Ovary (tissue), 7 donors: ENCODE measurements at regions not wholly inside any gene's neighbourhood (a gene's known extent, or its start where the extent isn't known, plus 50 kb on each side); places are given as distances from the start of the nearest gene placed in this dataset.
"Not testable (repeated sequence)": the region's sequence is repeated elsewhere in the genome, so short reads cannot be mapped to it uniquely, and the experiment has no call there.

Source experiments
- DNase-seq, 5 donors: peaks; one replicate each; pipeline ENCODE4 v3.0.0-alpha.2; 2019 to 2020
- H3K27ac ChIP-seq, 2 donors: fragments of 200-600 bp; one replicate each; pipeline versions ENCODE4 v1.5.1 to v1.8.0; 2019 to 2022
- H3K27me3 ChIP-seq: fragments of 200-600 bp; one replicate; pipeline ENCODE4 v1.8.0; 2022
- H3K36me3 ChIP-seq: fragments of 200-600 bp; sonication (generic); one replicate; pipeline ENCODE4 v1.5.1; 2019
- H3K4me1 ChIP-seq: one replicate; pipeline ENCODE4 v1.8.1; 2013; ENCODE audit warnings: mild to moderate bottlenecking, moderate library complexity; ENCODE audit not compliant: insufficient read depth
- H3K4me3 ChIP-seq: fragments of 200-600 bp; sonication (generic); one replicate; pipeline ENCODE4 v1.5.1; 2017
- H3K9me3 ChIP-seq, 2 donors: fragments of 200-600 bp in 1 of 2; sonication (generic) in 1 of 2; one replicate each; pipeline versions ENCODE4 v1.5.1 to v1.8.1; 2013 to 2019; ENCODE audit warnings: mild to moderate bottlenecking in 1 of 2, moderate library complexity in 1 of 2
- EP300 ChIP-seq: sonication (generic); formaldehyde crosslinking; IDR thresholded peaks from one replicate; pipeline ENCODE4 v1.6.1; 2017; ENCODE audit warnings: antibody characterized with exemption
- POLR2A ChIP-seq: fragments of 450-650 bp; IDR thresholded peaks from one replicate; pipeline ENCODE4 v1.6.1; 2017; ENCODE audit warnings: antibody characterized with exemption, mild to moderate bottlenecking, moderate library complexity
- WGBS, 3 donors: extraction: QIAGEN DNeasy Blood & Tissue Kit in 1 of 3; methylation state at CpG; one replicate each; pipeline versions ENCODE4 v1.1.5 to v1.1.7; 2013 to 2017; 5-methylcytosine and 5-hydroxymethylcytosine counted together
- intact Hi-C, 4 donors: fragments of 100-400 bp; cut with DNase I; formaldehyde crosslinking; loops; one replicate each; pipeline versions ENCODE4 v1.11.0 to v1.15.1; 2022 to 2023
- TF ChIP-seq, protein P1 (sequence below), 3 donors: fragments of 450-650 bp in 2 of 3; fragments of 200-600 bp in 1 of 3; IDR thresholded peaks; one replicate each; pipeline versions ENCODE4 v1.5.1 to v1.8.0; 2016 to 2022; ENCODE audit warnings: antibody characterized with exemption in 3 of 3, mild to moderate bottlenecking in 1 of 3
- donor health status: DM: no; HTN: no; CAD: no; lungs with moderate emphysema.
- donor health status: DM: no; HTN: no; CAD: no.
- donor health status: Bipolar disorder and iron deficiency.
- donor health status: DM: no; HTN: no; CAD: no.
- donor health status: DM: yes; HTN: yes; CAD: no.

DNA sequence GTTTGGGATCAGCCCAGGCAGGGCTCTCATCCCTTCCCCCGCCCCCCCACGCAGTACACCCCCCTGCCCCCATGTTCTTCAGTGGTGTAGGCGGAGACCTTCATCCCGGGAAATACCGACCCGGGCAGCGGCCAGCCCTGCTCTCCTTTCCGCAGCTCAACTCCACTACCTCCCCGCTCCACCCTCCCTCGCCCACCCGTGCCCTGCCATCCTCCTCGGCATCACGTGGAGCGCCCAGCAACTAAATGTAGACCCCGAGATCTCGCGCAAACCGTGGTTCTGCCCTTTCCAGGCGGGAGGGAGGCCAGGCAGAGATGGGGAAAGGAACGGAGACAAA, 1932.2 kb upstream of the DEFB115 start:
- TF ChIP-seq, protein P1, sequence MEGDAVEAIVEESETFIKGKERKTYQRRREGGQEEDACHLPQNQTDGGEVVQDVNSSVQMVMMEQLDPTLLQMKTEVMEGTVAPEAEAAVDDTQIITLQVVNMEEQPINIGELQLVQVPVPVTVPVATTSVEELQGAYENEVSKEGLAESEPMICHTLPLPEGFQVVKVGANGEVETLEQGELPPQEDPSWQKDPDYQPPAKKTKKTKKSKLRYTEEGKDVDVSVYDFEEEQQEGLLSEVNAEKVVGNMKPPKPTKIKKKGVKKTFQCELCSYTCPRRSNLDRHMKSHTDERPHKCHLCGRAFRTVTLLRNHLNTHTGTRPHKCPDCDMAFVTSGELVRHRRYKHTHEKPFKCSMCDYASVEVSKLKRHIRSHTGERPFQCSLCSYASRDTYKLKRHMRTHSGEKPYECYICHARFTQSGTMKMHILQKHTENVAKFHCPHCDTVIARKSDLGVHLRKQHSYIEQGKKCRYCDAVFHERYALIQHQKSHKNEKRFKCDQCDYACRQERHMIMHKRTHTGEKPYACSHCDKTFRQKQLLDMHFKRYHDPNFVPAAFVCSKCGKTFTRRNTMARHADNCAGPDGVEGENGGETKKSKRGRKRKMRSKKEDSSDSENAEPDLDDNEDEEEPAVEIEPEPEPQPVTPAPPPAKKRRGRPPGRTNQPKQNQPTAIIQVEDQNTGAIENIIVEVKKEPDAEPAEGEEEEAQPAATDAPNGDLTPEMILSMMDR (IDR thresholded peaks at IDR 0.05) = no peak
- TF ChIP-seq POLR2A (no peak), EP300 (no peak)
- Histone ChIP-seq H3K27me3 (no peaks in the 10 kb centered on the region), H3K4me1 (no peaks in the 10 kb centered on the region), H3K4me3 (no peak overlapping the region), H3K27ac (no peak overlapping the region), H3K36me3 (no peaks in the 10 kb centered on the region), H3K9me3 (no peaks in the 10 kb centered on the region)
- WGBS, 3 donors = 72 to 77% (median 74%) methylated on average over 20 of the region's 20 CpGs
- no peak for DNase-seq
- intact Hi-C loops = no loop called here

DNA sequence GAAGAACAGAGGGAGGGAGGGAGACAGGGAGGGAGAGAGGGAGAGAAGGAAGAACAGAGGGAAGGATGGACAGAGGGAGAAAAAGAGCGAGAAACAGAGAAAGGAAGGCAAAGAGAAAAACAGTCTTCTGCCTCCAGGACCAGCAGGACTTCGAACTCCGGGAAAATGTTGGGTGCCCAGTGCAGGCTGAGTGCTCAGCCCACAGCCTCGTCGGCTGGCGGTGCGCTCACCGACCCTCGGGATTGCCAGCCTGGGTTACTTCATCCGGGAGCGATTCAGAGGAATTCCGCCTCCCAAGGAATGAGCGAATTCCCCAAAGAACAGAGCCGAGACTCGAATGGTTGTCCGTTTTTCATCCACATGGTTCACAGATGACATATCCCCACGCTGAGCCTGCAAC, 1931.7 kb upstream of the DEFB115 start:
- H3K4me3 ChIP-seq, H3K36me3 ChIP-seq, DNase-seq, H3K4me1 ChIP-seq, intact Hi-C loops, H3K27me3 ChIP-seq, H3K9me3 ChIP-seq, H3K27ac ChIP-seq: not testable (repeated sequence)
- WGBS, 3 donors = 76 to 78% (median 77%) methylated on average over 15 to 17 of the region's 17 CpGs

DNA sequence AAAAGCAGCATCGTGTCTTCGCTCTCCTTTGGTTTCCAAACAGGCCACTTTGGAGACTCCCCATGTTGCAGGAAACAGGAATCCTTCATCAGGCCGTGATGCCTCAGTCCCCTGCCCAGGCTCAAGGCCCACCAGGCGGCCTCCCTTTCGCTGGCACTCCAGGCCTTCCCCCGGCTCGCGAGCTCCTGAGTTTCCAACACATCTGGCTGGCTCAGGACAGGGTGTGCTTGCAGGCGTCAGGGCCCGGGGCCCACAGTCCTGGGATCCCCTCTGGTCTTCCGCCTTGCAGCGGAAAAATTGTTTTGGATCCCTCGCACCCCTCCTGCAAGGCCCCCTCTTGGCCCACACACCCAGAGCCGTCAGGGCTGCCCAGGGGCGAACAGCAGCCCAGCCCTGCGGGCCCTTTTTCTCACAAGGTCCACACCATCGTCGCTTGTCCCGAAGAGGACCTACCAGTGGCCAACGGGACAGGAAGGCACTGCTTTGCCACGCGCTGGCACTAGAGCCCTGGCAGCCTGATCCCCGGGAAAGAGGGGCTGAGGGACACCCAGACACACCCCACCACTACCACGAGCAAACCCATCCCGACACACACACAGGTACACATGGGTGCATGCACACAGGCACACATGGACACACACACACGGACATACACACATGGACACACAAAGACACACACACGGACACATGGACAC, 1930.9 kb upstream of the DEFB115 start:
- TF ChIP-seq POLR2A (no peak), EP300 (no peak)
- TF ChIP-seq, protein P1 (IDR thresholded peaks at IDR 0.05) = no peak
- Histone ChIP-seq H3K36me3 (no peaks in the 10 kb centered on the region), H3K4me1 (no peaks in the 10 kb centered on the region), H3K27ac (no peak overlapping the region), H3K4me3 (no peak overlapping the region), H3K27me3 (no peaks in the 10 kb centered on the region), H3K9me3 (no peaks in the 10 kb centered on the region)
- intact Hi-C loops = no loop called here
- 73 to 75% (median 73%) methylated on average over 27 of the region's 27 CpGs for WGBS, 3 donors
- DNase-seq = no peak

DNA sequence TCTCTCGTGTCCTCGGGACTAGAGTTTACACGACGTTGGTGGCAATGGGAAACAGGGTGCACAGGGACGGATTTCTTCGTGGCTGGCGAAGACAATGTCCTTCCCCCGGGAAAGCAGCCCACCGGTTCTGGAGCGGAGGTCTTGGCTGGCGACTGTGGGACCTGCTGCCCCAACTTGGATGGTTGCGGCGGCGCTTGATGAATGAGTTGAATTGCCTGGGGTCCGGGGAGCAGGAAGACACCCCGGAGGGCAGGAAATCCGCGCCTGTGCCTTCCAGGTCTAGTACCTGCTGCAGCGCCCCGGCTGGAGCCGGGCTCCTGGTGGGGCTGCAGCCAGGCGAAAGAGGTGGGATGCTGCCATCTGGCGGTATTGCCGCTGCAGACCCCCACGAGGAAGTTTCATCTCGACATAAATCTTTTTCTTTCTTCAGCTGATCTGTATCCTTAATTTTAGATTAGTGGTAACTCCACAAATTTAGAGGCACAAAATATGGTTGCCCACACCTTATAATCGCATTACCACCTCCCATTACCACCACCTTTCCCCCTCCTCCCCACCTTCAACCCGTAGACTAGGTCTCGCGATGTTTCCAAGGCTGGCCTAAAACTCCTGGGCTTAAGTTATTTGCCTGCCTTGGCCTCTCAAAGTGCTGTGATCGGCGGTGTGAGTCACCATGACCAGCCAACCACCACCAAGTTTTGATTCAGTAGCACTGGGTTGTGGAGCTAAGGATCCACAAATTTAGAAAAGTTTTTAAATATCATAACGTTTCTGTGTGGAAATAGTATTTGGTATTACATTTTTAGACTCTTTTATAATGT, 1929.7 kb upstream of the DEFB115 start:
- H3K27ac ChIP-seq, DNase-seq, H3K9me3 ChIP-seq, H3K36me3 ChIP-seq, H3K4me3 ChIP-seq, H3K27me3 ChIP-seq, intact Hi-C loops, H3K4me1 ChIP-seq: not testable (repeated sequence)
- 39 to 54% (median 44%) methylated on average over 33 of the region's 33 CpGs for WGBS, 3 donors

DNA sequence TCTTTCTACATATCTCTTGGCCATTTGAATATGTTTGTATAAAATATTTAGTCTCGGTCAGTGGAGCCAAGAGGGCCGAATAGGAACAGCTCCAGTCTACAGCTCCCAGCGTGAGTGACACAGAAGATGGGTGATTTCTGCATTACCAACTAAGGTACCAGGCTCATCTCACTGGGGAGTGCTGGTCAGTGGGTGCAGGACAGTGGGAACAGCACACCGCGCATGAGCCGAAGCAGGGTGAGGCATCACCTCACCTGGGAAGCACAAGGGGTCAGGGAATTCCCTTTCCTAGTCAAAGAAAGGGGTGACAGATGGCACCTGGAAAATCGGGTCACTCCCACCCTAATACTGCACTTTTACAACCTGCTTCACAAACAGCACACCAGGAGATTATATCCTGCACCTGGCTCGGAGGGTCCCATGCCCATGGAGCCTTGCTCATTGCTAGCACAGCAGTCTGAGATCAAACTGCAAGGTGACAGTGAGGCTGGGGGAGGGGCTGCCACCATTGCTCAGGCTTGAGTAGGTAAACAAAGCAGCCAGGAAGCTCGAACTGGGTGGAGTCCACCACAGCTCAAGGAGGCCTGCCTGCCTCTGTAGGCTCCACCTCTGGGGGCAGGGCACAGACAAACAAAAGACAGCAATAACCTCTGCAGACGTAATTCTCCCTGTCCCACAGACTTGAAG, 1926.9 kb upstream of the DEFB115 start:
- 45 to 52% (median 51%) methylated on average over 10 of the region's 10 CpGs for WGBS, 3 donors
- intact Hi-C loops, H3K27me3 ChIP-seq, H3K9me3 ChIP-seq, H3K27ac ChIP-seq, H3K4me1 ChIP-seq, H3K4me3 ChIP-seq, DNase-seq, H3K36me3 ChIP-seq: not testable (repeated sequence)

DNA sequence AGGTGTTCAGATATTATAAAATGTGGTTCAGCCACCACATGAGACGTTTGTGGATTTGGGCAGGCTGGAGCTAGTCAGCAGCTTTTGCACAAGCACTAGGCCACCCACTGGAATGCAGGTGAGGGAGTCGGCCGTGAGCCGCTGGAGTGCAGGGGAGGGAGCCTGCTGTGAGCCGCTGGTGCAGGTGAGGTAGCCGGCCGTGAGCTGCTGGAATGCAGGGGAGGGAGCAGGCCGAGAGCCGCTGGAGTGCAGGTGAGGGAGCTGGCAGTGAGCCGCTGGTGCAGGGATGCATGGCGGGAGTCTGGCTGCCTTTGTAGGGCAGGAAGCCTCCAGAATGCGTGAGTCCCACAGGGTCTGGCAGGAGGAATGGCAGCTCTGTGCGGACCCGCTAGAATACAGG, 1907.6 kb upstream of the DEFB115 start:
- intact Hi-C loops = no loop called here
- TF ChIP-seq, protein P1 (IDR thresholded peaks at IDR 0.05) = no peak
- TF ChIP-seq POLR2A (no peak), EP300 (no peak)
- Histone ChIP-seq H3K9me3 (no peaks in the 10 kb centered on the region), H3K27ac (no peak overlapping the region), H3K4me1 (no peaks in the 10 kb centered on the region), H3K4me3 (no peak overlapping the region), H3K36me3 (no peaks in the 10 kb centered on the region), H3K27me3 (no peaks in the 10 kb centered on the region)
- DNase-seq = no peak
- WGBS, 3 donors = 68 to 81% (median 78%) methylated on average over 14 of the region's 14 CpGs

DNA sequence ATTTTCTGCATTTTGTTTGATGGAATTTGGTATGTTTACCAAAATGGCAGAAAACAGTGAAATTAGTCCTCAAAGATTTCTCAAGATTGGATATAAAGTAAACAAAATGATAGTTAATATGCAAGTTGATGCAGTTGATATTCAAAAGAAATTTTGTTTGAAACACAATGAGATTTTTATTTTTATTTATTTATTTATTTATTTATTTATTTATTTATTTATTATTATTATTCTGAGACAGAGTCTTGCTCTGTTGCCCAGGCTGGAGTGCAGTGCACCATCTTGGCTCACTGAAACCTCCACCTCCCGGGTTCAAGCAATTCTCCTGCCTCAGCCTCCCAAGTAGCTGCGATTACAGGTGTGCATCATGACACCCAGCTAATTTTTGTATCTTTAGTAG, 1881.5 kb upstream of the DEFB115 start:
- H3K27me3 ChIP-seq, DNase-seq, H3K4me3 ChIP-seq, H3K9me3 ChIP-seq, H3K4me1 ChIP-seq, H3K36me3 ChIP-seq, H3K27ac ChIP-seq, intact Hi-C loops: not testable (repeated sequence)
- WGBS, 3 donors = 41 to 54% (median 53%) methylated on average over 2 of the region's 2 CpGs

DNA sequence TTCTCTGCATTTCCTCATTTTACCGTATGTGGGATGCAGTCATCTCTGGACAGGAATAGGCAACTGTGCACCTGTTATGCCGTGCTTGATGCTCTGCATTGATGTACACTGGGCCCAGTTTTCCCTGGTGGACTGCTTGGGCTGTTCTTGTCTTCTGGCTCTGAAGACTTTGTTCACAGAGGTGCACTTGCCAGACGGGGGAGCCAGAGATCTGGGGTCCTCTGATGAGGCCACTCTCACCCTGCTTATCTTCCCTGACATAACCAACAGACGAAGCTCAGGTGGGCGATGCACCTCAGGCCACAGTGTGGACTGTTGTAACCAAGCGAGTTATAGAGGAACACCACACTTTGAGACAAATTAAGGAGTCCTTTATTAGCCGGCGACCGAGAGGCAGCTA, 1864.6 kb upstream of the DEFB115 start:
- H3K27ac ChIP-seq, intact Hi-C loops, H3K4me3 ChIP-seq, H3K36me3 ChIP-seq, H3K27me3 ChIP-seq, H3K9me3 ChIP-seq, H3K4me1 ChIP-seq, DNase-seq: not testable (repeated sequence)
- 49 to 61% (median 55%) methylated on average over 9 of the region's 9 CpGs for WGBS, 3 donors
